Kidney (tissue), 13 donors: ENCODE measurements at regions not wholly inside any gene's neighbourhood (a gene's known extent, or its start where the extent isn't known, plus 50 kb on each side); places are given as distances from the start of the nearest gene placed in this dataset.

ENCODE experiments used
- DNase-seq, 5 donors: peaks; one replicate each; pipeline ENCODE4 v3.0.0-alpha.2; 2013 to 2020
- FAIRE-seq: peaks from 2 replicates; lab custom pipeline; 2012; peaks lifted over from hg19 to GRCh38; lab: Jason Lieb, UNC
- H3K27ac ChIP-seq, 2 donors: one replicate each; pipeline ENCODE4 v1.7.0; 2013; ENCODE audit warnings: low read depth in 2 of 2, low read length in 2 of 2, inconsistent platforms in 1 of 2
- H3K27me3 ChIP-seq: one replicate; pipeline ENCODE4 v1.7.1; 2013; ENCODE audit warnings: low read length, inconsistent platforms; ENCODE audit not compliant: control insufficient read depth, insufficient read depth
- H3K36me3 ChIP-seq, 3 donors: one replicate each; pipeline versions ENCODE4 v1.7.0 to v1.7.1; 2013; ENCODE audit warnings: low read length in 3 of 3, control low read depth in 1 of 3, inconsistent platforms in 1 of 3; ENCODE audit not compliant: insufficient read depth in 3 of 3, control insufficient read depth in 2 of 3
- H3K4me1 ChIP-seq, 3 donors: one replicate each; pipeline versions ENCODE4 v1.7.0 to v1.7.1; 2013; ENCODE audit warnings: low read length in 3 of 3, inconsistent platforms in 1 of 3, low read depth in 1 of 3; ENCODE audit not compliant: control insufficient read depth in 2 of 3, insufficient read depth in 2 of 3
- H3K4me3 ChIP-seq, 3 donors: one replicate each; pipeline versions ENCODE4 v1.7.0 to v1.8.1; 2013; ENCODE audit warnings: low read length in 3 of 3, control low read depth in 1 of 3, inconsistent platforms in 1 of 3
- H3K9ac ChIP-seq, 3 donors: one replicate each; pipeline versions ENCODE4 v1.7.0 to v1.7.1; 2013; ENCODE audit warnings: low read length in 3 of 3, control low read depth in 1 of 3, inconsistent platforms in 1 of 3
- H3K9me3 ChIP-seq, 3 donors: one replicate each; pipeline versions ENCODE4 v1.7.0 to v1.7.1; 2013; ENCODE audit warnings: low read length in 3 of 3, control low read depth in 1 of 3, inconsistent platforms in 1 of 3; ENCODE audit not compliant: control insufficient read depth in 2 of 3, insufficient read depth in 1 of 3
- intact Hi-C: fragments of 100-400 bp; cut with DNase I; formaldehyde crosslinking; loops from one replicate; pipeline ENCODE4 v1.11.1; 2022
- TF ChIP-seq, protein P1 (sequence below): IDR thresholded peaks from 3 replicates; pipeline ENCODE4 v1.5.1; 2012; ENCODE audit warnings: mild to moderate bottlenecking, moderate library complexity, borderline replicate concordance; ENCODE audit not compliant: insufficient read depth; ENCODE audit errors: extremely low read depth
- donor health status: control.
- donor health status: control.
- donor health status: control.
- donor health status: control.
- donor health status: control.
- donor health status: DM: yes; HTN: yes; CAD: no.
- donor health status: Normal renal cell carcinoma (clear cell type).

DNA sequence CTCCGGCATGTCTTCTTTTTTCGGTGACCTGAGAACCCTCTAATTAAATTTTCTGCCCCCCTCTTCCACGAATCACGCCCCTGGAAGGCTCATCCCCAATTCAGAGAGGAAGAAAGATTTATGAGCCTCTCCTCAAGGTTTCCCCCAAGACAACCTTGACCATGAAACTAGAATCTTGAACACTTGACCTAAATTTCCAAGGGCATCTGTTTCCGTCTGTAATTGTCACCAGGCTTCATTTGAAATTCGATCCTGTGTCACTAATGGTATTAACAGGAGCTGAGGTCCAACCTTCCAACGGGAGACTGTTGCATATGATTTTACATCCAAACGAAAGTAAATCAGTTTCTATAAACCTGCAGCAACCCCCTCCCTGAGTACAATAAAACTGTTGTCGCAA is 139.9 kb upstream of the ZIC3 start:
- no peak for FAIRE-seq
- Histone ChIP-seq H3K9me3 (no peaks in the 10 kb centered on the region), H3K27me3 (peaks cover 47% of the 10 kb centered on the region), H3K9ac (no peak overlapping the region), H3K4me3 (no peak overlapping the region), H3K36me3 (no peaks in the 10 kb centered on the region), H3K27ac (no peak overlapping the region), H3K4me1 (peaks cover 0 to 6% (median 0%) of the 10 kb centered on the region in 3 donors)
- TF ChIP-seq, protein P1, sequence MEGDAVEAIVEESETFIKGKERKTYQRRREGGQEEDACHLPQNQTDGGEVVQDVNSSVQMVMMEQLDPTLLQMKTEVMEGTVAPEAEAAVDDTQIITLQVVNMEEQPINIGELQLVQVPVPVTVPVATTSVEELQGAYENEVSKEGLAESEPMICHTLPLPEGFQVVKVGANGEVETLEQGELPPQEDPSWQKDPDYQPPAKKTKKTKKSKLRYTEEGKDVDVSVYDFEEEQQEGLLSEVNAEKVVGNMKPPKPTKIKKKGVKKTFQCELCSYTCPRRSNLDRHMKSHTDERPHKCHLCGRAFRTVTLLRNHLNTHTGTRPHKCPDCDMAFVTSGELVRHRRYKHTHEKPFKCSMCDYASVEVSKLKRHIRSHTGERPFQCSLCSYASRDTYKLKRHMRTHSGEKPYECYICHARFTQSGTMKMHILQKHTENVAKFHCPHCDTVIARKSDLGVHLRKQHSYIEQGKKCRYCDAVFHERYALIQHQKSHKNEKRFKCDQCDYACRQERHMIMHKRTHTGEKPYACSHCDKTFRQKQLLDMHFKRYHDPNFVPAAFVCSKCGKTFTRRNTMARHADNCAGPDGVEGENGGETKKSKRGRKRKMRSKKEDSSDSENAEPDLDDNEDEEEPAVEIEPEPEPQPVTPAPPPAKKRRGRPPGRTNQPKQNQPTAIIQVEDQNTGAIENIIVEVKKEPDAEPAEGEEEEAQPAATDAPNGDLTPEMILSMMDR, result no peak
- intact Hi-C loops, result no loop called here
- peak in 1 of 5 donors; percentile 7 for DNase-seq

DNA sequence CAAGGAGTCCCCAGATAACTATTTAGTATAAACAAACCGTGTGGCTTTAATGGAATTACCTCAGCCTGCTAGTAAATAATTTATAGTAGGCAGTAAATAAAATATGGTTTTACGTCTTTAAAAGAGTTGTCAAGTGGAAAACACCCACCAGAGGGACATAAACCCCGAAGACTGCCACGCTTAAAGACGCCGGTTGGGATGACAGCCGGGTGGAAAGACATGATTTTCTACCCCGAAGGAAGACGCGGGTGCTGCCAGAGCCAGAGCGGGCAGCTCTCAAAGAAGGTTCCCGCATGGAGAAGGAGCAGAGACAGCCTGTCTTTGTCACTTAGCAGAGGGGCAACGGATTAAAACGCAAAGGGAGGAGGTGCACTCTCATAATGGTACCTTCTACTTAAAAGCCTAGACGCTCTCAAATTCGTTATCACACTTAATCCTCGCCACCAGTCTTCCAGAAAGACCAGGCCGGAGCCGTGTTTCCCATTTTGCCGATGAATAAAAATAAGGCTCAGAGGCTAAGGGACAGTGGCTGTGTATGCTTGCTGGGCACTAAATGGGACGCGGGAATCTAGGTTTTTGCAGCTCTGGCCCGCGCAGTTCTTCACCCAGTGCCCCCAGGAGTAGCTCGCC is 140.5 kb upstream of the ZIC3 start:
- no peak for FAIRE-seq
- H3K27me3 ChIP-seq, result peaks cover 42% of the 10 kb centered on the region
- intact Hi-C loops, result no loop called here
- no peak overlapping the region for H3K9ac ChIP-seq
- peak in 2 of 5 donors; percentile 14 to 27 for DNase-seq
- no peak overlapping the region for H3K27ac ChIP-seq
- H3K36me3 ChIP-seq, result no peaks in the 10 kb centered on the region
- no peaks in the 10 kb centered on the region for H3K9me3 ChIP-seq
- TF ChIP-seq, protein P1, result no peak
- peaks cover 0 to 6% (median 0%) of the 10 kb centered on the region in 3 donors for H3K4me1 ChIP-seq
- H3K4me3 ChIP-seq, result no peak overlapping the region

DNA sequence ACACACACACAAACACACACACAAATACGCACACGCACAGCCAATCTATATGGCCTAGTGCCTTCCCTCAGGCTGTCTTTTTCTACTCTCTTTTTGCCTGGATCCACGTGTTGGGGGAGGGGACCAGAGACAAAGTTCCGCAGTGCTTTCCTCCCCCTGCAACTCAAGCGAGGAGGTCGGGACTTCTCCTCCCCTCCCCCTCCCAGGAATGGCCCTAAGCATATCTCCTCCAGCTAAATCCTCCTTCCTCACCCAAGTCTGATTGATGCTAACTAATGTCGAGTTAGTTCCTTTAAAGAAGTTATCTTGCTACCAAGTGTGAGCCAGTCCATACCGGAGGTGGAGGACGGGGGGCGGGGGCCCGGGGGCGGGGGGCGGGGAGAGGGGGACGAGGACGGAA is 141.2 kb upstream of the ZIC3 start:
- no peak overlapping the region for H3K9ac ChIP-seq
- TF ChIP-seq, protein P1, result no peak
- no peak overlapping the region for H3K27ac ChIP-seq
- FAIRE-seq (no peak), DNase-seq (peak in 1 of 5 donors; percentile 12)
- intact Hi-C loops, result no loop called here
- no peak overlapping the region for H3K4me3 ChIP-seq
- H3K27me3 ChIP-seq, result peaks cover 42% of the 10 kb centered on the region
- H3K4me1 ChIP-seq, result peaks cover 0 to 6% (median 0%) of the 10 kb centered on the region in 3 donors
- H3K9me3 ChIP-seq, result no peaks in the 10 kb centered on the region
- H3K36me3 ChIP-seq, result no peaks in the 10 kb centered on the region

DNA sequence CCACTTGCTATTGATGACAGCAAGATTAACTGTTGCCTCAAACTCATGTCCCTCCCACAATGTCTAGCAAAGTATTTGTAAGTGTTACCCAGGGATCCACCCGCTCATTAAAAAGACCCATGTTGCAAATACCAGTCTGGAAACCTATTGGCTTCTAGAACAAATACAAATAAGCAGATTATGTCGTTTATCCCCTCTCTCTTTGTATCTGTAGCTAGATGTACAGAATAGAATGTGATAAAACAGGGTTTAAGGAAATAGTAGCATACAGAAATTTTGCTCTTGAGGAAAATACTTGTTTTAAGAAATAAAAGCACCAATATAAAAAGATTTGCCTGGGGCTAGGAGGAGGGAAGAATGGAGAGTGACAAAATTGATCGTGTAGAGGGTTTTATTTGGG is 142.7 kb upstream of the ZIC3 start:
- peaks cover 42% of the 10 kb centered on the region for H3K27me3 ChIP-seq
- TF ChIP-seq, protein P1, result no peak
- H3K4me1 ChIP-seq, result peaks cover 0 to 4% (median 0%) of the 10 kb centered on the region in 3 donors
- H3K4me3 ChIP-seq, result no peak overlapping the region
- DNase-seq, result no peak
- intact Hi-C loops, result no loop called here
- H3K27ac ChIP-seq, result no peak overlapping the region
- H3K36me3 ChIP-seq, result no peaks in the 10 kb centered on the region
- no peak for FAIRE-seq
- H3K9me3 ChIP-seq, result no peaks in the 10 kb centered on the region
- H3K9ac ChIP-seq, result no peak overlapping the region
